SK-N-SH (cell line): ENCODE measurements at regions not wholly inside any gene's neighbourhood (a gene's known extent, or its start where the extent isn't known, plus 50 kb on each side); places are given as distances from the start of the nearest gene placed in this dataset.

Source experiments
- CTCF ChIP-seq: fragments of 200-600 bp; sonication (generic); IDR thresholded peaks from 2 replicates; pipeline ENCODE4 v1.6.1; 2017; ENCODE audit warnings: antibody characterized with exemption, mild to moderate bottlenecking, moderate library complexity
- MEF2A ChIP-seq: IDR thresholded peaks from 2 replicates; pipeline ENCODE4 v1.4.0; 2012; ENCODE audit warnings: low read depth, borderline replicate concordance
- NRF1 ChIP-seq: IDR thresholded peaks from 2 replicates; pipeline ENCODE4 v1.6.1; 2012; ENCODE audit warnings: low read depth, mild to moderate bottlenecking, low read length
- POLR2AphosphoS5 ChIP-seq: IDR thresholded peaks from 2 replicates; pipeline ENCODE4 v1.6.1; 2012; ENCODE audit warnings: low read depth, low read length
- RAD21 ChIP-seq: IDR thresholded peaks from 2 replicates; pipeline ENCODE4 v1.6.1; 2012; ENCODE audit warnings: mild to moderate bottlenecking, low read length
- USF1 ChIP-seq: IDR thresholded peaks from 2 replicates; pipeline ENCODE4 v1.4.0; 2012; ENCODE audit warnings: low read depth, borderline replicate concordance
- TF ChIP-seq, protein P1 (sequence below): IDR thresholded peaks from 2 replicates; pipeline ENCODE4 v1.4.0; 2012; ENCODE audit warnings: low read depth, borderline replicate concordance

DNA sequence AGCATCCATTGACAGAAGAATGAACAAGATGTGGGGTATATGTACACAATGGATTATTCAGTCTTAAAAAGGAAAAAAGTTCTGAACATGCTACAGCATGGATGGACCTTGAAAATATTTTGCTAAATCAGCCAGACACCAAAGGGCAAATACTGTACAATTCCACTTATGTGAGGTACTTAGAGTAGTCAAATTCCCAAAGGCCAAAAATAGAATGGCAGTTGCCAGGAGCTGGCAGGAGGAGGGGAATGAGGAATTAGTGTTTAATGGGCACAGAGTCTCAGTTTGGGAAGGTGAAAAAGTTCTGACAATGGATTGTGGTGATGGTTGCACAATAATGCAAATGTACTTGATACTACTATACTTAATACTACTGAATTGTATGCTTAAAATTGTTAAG lies 193.2 kb downstream of the MBD2 start:
- TF ChIP-seq NRF1 (no peak), CTCF (no peak), USF1 (no peak), POLR2AphosphoS5 (no peak), RAD21 (no peak), MEF2A (no peak)
- TF ChIP-seq, protein P1, sequence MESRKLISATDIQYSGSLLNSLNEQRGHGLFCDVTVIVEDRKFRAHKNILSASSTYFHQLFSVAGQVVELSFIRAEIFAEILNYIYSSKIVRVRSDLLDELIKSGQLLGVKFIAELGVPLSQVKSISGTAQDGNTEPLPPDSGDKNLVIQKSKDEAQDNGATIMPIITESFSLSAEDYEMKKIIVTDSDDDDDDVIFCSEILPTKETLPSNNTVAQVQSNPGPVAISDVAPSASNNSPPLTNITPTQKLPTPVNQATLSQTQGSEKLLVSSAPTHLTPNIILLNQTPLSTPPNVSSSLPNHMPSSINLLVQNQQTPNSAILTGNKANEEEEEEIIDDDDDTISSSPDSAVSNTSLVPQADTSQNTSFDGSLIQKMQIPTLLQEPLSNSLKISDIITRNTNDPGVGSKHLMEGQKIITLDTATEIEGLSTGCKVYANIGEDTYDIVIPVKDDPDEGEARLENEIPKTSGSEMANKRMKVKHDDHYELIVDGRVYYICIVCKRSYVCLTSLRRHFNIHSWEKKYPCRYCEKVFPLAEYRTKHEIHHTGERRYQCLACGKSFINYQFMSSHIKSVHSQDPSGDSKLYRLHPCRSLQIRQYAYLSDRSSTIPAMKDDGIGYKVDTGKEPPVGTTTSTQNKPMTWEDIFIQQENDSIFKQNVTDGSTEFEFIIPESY: no peak
